ENCODE measurements at regions not wholly inside any gene's neighbourhood (a gene's known extent, or its start where the extent isn't known, plus 50 kb on each side); places are given as distances from the start of the nearest gene placed in this dataset.

- Mint-ChIP-seq H3K27ac (ENCODE audit: unreplicated experiment) (no peak overlapping the region), H3K27me3 (ENCODE audit: low read depth) (no peaks in the 10 kb centered on the region), H3K36me3 (ENCODE audit: low read depth) (no peaks in the 10 kb centered on the region), H3K4me1 (no peaks in the 10 kb centered on the region), H3K9me3 (peaks cover 10% of the 10 kb centered on the region), H3K4me3 (no peak overlapping the region)
- no peak for TF ChIP-seq CTCF (conservative IDR thresholded peaks at IDR 0.05)
- DNase-seq (ENCODE audit: low read depth, low spot score), result no peak
Observed at GRCh38 chr14:40271480-40271879, 839.2 kb upstream of the FBXO33 start.

- no peak overlapping the region for H3K27ac Mint-ChIP-seq (ENCODE audit: unreplicated experiment)
- DNase-seq (ENCODE audit: low read depth, low spot score), result no peak
Observed at GRCh38 chr14:40269436-40269835, 837.2 kb upstream of the FBXO33 start.

GRCh38 chr14:40268236-40268635, 836.0 kb upstream of the FBXO33 start:
- H3K4me1 Mint-ChIP-seq, result no peaks in the 10 kb centered on the region
- H3K27me3 Mint-ChIP-seq (ENCODE audit: low read depth), result no peaks in the 10 kb centered on the region

More at GRCh38 chr14:40269436-40269835, 837.2 kb upstream of the FBXO33 start:
- Mint-ChIP-seq H3K4me1 (no peaks in the 10 kb centered on the region), H3K9me3 (peaks cover 5% of the 10 kb centered on the region), H3K36me3 (ENCODE audit: low read depth) (no peaks in the 10 kb centered on the region), H3K27me3 (ENCODE audit: low read depth) (no peaks in the 10 kb centered on the region), H3K4me3 (no peak overlapping the region)
- TF ChIP-seq CTCF (conservative IDR thresholded peaks at IDR 0.05), result no peak

GRCh38 chr14:40265096-40265495, 832.9 kb upstream of the FBXO33 start:
- DNase-seq (ENCODE audit: low read depth, low spot score), result no peak
- no peak for TF ChIP-seq CTCF (conservative IDR thresholded peaks at IDR 0.05)
- Mint-ChIP-seq H3K27ac (ENCODE audit: unreplicated experiment) (no peak overlapping the region), H3K4me1 (no peaks in the 10 kb centered on the region), H3K27me3 (ENCODE audit: low read depth) (no peaks in the 10 kb centered on the region), H3K9me3 (no peaks in the 10 kb centered on the region), H3K4me3 (no peak overlapping the region), H3K36me3 (ENCODE audit: low read depth) (no peaks in the 10 kb centered on the region)

More at GRCh38 chr14:40268236-40268635, 836.0 kb upstream of the FBXO33 start:
- Mint-ChIP-seq H3K27ac (ENCODE audit: unreplicated experiment) (no peak overlapping the region), H3K36me3 (ENCODE audit: low read depth) (no peaks in the 10 kb centered on the region), H3K9me3 (no peaks in the 10 kb centered on the region), H3K4me3 (no peak overlapping the region)
- TF ChIP-seq CTCF (conservative IDR thresholded peaks at IDR 0.05), result no peak
- DNase-seq (ENCODE audit: low read depth, low spot score), result no peak

GRCh38 chr14:40252817-40253447, 820.7 kb upstream of the FBXO33 start:
- H3K36me3 Mint-ChIP-seq (ENCODE audit: low read depth), result no peaks in the 10 kb centered on the region
- H3K27me3 Mint-ChIP-seq (ENCODE audit: low read depth), result no peaks in the 10 kb centered on the region
- H3K27ac Mint-ChIP-seq (ENCODE audit: unreplicated experiment), result no peak overlapping the region
- DNase-seq (ENCODE audit: low read depth, low spot score), result no peak
- TF ChIP-seq CTCF (conservative IDR thresholded peaks at IDR 0.05), result no peak
- peaks cover 6% of the 10 kb centered on the region for H3K9me3 Mint-ChIP-seq
- H3K4me3 Mint-ChIP-seq, result no peak overlapping the region
- H3K4me1 Mint-ChIP-seq, result no peaks in the 10 kb centered on the region

Measured in neural crest cell (in vitro differentiated cells).